GM19238 (cell line): ENCODE measurements at regions not wholly inside any gene's neighbourhood (a gene's known extent, or its start where the extent isn't known, plus 50 kb on each side); places are given as distances from the start of the nearest gene placed in this dataset.

Experiments
- DNase-seq: peaks from one replicate; pipeline ENCODE4 v3.0.0; 2011; ENCODE audit warnings: low spot score; ENCODE audit not compliant: insufficient read length

GRCh38 chr20:60662307-60662706, 589.8 kb upstream of the CDH4 start:
- no peak for DNase-seq

- DNase-seq, result no peak
These were observed 588.0 kb upstream of the CDH4 start for GRCh38 chr20:60664106-60664505.

- DNase-seq, result no peak
These were observed 584.4 kb upstream of the CDH4 start for GRCh38 chr20:60667641-60668040.

- no peak for DNase-seq
These were observed 582.9 kb upstream of the CDH4 start for GRCh38 chr20:60669211-60669610.

- no peak for DNase-seq
These were observed 576.0 kb upstream of the CDH4 start for GRCh38 chr20:60676011-60676410.

- no peak for DNase-seq
These were observed 574.2 kb upstream of the CDH4 start for GRCh38 chr20:60677819-60678218.

GRCh38 chr20:60680554-60680953, 571.5 kb upstream of the CDH4 start:
- DNase-seq, result no peak

GRCh38 chr20:60687213-60687612, 564.8 kb upstream of the CDH4 start:
- no peak for DNase-seq

GRCh38 chr20:60690771-60691170, 561.3 kb upstream of the CDH4 start:
- no peak for DNase-seq

- no peak for DNase-seq
These were observed 560.0 kb upstream of the CDH4 start for GRCh38 chr20:60691966-60692615.

- no peak for DNase-seq
These were observed 558.4 kb upstream of the CDH4 start for GRCh38 chr20:60693496-60694133.

- DNase-seq, result no peak
These were observed 557.3 kb upstream of the CDH4 start for GRCh38 chr20:60694763-60695162.

GRCh38 chr20:60695226-60696000, 556.6 kb upstream of the CDH4 start:
- DNase-seq, result no peak

GRCh38 chr20:60697252-60697651, 554.8 kb upstream of the CDH4 start:
- no peak for DNase-seq

GRCh38 chr20:60700728-60701127, 551.3 kb upstream of the CDH4 start:
- DNase-seq, result no peak

GRCh38 chr20:60704147-60704546, 547.9 kb upstream of the CDH4 start:
- no peak for DNase-seq

- DNase-seq, result no peak
These were observed 538.7 kb upstream of the CDH4 start for GRCh38 chr20:60713396-60713795.

- DNase-seq, result no peak
These were observed 536.9 kb upstream of the CDH4 start for GRCh38 chr20:60715172-60715571.

- DNase-seq, result no peak
These were observed 533.1 kb upstream of the CDH4 start for GRCh38 chr20:60718743-60719480.

- DNase-seq, result no peak
These were observed 526.7 kb upstream of the CDH4 start for GRCh38 chr20:60725311-60725906.

- no peak for DNase-seq
These were observed 524.6 kb upstream of the CDH4 start for GRCh38 chr20:60727425-60727824.
